Stimulated activated CD4-positive, alpha-beta T cell treated with anti-CD3 and anti-CD28 coated beads, Interleukin-2, amount 100 ng/mL, for 4 hours (primary cell): ENCODE measurements at regions not wholly inside any gene's neighbourhood (a gene's known extent, or its start where the extent isn't known, plus 50 kb on each side); places are given as distances from the start of the nearest gene placed in this dataset.

Experiments
- DNase-seq: peaks from one replicate; pipeline ENCODE4 v3.0.0-alpha.2; 2020; ENCODE audit warnings: low read depth

DNA sequence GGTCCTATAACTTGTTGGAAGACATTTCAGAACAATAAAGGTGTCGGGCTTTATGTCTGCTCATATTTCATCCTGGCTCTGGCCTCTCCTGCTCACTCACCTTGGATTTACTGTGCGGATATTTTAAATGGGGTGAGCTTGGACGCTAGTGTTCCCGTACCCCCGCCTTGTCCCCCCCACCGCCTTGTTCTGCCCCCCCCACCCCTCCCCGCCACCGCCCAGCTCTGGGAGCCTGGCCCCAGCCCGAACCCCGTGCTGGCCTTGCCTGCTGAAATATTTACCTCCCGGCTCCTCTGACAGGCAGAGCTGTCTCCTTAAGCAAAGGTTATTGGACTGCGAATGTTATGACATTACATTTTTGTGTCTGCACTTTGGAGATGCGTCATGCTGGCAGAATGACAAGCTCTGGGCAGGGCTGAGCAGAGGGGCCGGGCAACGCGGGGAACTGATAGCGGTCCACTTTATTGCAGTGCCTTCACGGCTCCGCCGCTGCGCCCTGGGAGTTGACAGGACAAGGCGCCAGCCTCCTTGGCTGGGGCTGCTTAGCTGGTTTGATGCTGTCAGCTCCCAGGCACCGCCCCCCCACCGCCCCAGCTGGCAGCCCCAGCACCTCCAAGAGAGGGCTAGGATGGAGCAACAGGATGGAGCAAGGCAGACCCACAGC lies 222.5 kb upstream of the GSE1 start:
- no peak for DNase-seq

DNA sequence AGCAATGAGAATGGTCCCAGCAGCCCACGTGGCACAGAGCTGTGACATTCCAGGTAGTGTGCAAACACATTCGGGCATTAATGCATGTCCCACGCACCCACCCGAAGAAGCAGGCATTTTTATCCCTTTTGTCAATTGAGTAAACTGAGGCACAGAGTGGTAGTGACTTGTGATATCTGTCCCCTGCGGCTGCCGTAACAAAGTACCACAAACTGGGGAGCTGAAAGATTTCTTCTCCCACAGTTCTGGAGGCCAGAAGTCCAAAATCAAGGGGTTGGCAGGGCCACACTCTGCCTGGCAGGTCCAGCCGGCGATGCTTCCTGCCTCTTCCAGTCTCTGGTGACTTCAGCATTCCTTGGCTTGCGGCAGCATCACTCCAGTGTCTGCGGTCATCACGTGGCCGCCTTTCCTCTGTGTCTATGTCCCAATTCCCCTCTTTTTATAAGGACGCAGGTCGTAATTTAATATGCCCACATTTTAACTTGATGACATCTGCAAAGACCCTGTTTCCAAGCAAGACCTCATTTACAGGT lies 221.9 kb upstream of the GSE1 start:
- DNase-seq: no peak

DNA sequence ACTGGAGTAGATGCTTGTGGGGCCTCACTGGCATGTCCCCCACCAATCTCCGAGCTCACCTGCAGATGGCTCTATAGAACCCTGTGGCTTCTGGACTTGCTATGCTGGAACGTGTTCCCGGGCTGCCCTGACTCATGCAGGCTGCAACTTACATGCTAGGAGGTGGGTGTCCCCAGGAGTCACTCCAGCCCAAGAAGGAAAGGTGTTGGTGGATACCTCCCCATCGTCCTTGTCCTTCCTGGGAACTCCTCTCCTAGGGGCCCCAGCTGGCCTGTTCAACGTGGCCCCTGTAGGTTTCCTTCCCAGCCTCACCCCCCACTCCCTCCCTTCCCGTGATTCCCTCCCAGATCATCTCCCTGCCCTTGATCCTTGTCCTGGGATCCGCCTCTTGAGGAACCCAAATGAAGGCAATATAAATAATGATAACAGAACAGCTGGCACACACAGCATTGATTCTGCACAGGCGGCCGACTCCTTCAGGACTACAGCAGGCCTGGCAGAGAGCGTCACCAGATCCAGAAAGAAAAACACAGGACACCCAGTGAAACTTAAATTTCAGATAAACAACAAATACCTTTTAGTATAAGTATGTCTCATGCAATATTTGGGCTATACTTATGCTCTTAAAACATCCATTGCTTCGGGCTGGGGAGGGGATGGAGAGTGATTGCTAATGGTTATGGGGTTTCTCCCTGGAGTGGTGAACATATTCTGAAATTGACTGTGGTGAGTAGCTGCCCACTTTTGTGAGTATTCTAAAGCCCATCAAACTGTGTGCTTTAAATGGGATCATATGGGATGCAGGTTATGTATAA lies 221.1 kb upstream of the GSE1 start:
- no peak for DNase-seq

DNA sequence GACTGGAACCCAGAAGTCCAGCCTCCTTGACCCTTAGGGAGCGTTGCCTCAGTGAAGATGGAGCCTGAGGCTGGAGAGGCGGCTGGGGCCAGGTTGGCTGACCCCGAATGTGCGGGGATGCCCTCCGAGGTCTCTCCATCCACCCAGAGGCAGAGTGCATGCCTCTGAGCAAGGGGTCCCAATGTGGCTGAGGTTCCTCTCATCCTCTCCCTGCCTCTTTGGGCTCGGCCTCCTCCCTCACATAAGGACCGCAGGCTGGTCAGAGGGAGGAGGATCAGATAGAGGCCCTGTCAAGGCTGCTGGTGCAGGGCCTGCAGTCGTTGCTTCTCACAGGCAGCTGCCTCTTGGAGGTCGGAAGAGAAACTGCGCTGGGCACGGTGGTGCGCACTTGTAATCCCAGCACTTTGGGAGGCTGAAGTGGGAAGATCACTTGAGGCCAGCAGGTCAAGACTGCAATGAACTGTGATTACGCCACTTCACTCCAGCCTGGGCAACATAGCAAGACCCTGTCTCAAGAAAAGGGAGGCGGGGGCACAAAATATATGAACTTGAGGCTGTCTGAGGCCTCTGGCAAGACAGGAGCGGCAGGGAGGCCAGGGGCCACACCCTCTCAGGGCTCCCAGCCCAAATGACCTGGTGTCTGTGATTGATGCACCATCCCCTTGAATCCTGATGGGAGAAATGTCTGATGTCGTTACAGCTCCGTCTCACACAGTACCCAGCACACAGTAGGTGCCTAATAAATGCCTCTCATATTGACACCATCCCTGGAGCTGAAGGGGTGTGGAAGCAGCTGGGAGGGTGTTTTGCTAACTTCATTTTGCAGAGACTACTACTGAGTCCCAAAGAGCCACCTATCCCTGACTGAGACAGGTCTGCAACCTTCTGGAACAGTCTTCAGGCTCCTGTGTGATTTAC lies 220.1 kb upstream of the GSE1 start:
- DNase-seq: no peak

DNA sequence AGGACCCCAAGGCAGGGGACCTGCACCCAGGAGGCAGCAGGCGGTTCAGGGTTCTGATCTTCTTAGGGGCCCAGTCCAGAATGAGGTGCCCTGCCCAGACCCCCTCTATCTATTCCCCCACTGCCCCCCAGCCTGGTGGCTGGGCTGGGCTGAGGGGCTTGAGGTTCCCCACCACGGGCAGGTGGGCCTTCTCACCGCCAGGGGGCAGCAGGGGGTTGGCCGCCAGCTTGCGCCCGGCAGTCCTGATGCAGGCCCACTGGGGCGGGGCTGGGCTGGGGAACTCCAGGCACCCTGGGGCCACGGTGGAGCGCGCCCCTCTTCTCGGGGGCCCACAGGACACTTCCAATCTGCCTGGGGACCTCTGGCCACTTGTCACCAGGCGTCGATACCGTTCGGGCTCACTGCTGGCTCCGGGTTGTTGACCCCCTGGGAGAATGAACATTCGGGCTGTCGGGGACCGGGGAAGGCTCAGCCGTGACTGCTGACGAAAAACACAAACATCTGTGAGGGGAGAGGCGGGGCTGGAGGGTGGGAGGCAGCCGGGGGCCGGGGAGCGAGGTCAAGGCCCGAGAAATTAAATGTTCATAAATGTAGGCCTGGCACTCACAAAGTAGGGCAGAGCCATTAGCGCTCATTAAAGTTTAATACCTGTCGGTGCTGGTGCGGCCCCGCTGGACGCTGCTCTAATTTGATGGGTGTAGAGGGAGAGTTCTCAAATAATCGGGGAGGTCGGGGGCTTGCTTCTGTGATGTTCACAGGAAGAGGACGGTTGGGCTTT lies 219.3 kb upstream of the GSE1 start:
- DNase-seq: peak; percentile 45

DNA sequence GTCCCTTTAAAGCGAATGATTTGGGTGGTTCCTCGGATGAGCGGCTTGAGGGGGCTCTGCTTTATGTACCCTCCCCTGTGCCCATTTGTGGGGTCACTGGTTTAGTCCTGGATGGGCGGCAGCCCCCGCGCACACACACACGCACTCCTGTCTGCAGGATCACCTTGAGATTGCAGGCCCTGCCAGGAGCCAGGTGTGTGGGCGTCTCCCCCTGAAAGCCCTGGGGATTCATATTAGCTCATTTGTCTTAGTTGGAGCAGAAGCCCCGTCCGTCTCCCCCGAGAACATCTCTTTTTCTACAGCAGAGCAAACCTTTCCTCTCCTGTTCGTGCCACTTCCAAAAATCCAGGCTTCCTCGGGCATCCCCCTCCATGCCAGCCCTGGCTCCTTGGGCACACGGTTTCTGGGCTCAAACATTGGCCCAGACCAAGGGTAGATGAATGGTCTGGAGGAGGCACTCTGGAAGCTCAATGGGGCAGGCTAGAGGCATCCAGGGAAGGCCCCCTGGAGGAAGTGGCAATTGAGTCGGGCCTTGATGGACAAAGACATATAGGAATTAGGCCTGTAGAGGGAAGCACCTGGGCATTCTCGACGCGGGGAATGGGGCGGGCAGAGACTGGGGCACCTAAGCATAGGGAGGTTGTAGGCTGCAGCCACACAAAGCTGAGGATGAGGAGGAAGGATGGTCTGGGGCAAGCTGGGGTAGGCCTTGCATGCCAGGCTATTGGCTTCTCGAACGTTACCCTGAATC lies 218.5 kb upstream of the GSE1 start:
- DNase-seq: no peak

DNA sequence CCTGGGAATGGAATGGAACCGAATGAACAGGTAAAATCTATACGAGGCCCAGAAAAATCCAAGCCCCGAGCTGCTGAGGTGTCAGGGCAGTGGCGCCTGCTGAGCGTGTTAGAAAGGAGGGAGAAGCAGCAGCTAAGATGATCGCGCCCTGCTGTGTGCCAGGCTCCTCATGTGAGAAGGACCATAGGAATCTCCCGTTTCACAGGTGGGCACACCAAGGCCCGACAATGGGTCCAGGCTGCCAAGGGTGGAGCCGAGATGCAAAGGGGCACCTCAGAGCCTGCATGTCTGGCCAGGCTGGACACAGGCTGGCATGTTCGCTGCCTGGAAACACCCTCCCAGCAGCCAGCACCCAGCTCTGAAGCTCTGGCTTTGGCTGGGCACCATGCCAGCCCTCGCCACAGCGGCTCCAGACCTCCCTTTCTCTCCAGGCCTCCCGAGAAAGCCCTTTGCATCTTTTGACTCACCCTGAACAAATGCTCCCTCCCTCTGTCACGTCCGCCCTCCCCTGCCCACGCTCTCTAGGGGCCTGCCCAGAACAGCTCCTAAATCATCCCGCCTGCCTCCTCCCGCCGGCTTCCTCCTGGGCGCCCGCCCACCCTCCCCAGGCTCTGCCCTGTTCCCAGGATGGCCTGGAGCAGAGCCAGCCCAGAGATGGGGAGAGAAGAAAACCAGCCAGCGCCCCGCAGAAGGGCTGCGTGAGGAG lies 217.8 kb upstream of the GSE1 start:
- no peak for DNase-seq

DNA sequence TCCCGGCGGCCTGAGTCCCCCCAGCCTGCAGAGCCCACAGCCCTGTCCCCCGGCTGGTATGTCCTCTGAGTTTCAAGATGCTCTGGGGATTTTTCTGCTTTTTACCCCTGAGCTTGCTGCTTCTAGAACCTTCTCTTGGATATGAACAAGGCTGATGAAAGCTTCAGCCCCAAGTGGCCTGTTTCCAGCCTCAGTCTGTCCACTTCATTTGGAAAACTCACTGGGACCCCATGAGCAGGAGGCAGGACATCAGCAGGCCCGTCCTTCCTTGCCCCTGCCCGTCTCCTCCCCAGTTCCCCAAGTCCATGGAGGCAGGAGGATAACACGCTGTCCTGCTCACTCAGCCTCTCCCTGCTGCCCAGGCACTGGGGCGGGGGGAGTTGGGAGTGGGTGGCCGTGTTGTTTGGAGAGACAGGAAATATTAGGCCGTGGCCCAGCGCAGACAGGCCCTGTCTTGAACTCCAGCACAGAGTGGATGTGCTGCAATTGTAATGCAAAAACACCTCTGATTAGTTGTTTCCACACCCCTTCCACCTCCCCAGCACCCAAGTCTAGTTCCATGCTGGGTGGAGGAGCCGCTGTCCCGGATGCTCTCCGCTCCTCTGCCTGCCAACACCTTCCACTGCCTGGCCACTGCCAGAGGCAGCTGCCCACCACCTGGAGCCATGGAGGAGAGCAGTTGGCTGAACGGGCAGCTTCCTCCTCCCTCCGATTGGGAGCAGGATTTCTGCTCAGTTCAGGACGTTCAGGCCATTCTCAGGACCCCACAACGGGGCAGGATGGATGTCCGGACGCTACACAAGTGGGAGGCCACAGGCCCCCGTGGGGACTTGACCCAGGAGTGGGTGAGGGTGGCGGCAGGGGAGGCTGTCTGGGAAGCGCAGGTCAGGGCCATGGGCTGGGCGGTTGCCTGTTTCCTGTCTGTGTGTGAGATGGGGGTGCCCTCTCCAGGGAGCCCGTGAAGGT lies 216.9 kb upstream of the GSE1 start:
- no peak for DNase-seq

DNA sequence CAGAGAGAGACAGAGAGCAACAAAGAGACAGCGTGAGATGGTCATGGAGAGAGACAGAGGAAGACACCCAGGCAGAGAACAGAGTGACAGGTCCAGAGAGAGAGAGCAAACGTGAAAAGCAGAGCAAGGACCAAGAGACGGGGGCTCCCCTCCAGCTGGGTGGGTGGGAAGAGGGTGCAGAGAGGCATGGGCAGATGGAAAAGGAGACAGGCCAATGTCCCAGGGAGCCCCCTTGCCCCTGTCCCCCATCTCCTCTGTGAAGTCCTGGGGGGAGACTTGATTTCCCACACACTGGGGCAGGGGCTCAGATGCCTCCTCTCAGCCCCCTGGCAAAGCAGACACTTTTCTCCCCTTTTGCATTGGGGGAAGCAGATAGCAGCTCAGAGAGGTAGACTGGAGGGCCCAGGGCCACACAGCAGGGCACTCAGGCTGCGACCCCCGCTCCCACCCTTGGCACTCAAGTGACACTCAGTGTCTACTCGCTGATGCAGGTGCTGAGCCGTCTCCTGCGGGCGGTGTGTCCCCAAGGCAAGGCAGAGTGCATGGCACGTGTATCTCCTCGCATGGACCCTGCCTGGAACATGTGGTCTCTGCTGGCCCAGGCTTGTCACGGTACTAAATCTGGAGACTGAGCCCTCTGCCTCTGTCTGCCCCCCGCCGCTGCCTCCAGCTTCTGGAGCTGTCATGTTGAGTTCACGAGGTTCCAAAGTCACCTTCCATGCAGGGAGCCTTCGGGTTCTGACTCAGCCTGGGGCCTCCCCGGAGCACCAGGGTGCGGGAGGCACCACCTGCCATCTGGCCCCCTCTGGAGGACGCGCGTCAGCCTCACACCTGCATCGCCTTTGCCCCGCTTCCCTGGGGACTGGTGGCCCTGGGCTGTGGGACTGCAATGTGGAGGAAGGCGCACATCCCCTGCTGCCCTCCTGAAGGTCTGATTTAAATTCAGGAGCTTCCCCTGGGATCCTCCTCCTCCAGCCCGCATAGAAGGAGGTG lies 215.9 kb upstream of the GSE1 start:
- no peak for DNase-seq

DNA sequence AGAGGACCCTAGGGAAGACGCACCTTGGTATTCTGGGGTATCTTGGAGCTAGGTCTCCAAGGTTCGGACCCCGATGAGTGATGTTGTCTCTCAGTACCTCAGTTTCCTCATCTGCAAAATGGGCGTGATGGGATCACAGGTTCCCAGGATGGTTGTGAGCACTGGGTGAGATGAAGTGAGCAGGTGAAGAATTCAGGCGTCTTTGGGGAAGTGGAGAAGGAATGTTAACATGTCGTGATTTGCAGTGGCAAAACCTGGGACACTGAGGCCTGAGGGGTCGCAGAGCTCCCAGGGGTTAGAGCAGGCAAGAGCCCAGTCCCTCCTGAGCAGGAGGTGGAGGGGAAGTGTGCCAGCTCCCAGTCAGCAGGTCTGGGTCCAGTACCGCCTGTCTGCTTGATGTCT lies 215.1 kb upstream of the GSE1 start:
- DNase-seq: no peak

DNA sequence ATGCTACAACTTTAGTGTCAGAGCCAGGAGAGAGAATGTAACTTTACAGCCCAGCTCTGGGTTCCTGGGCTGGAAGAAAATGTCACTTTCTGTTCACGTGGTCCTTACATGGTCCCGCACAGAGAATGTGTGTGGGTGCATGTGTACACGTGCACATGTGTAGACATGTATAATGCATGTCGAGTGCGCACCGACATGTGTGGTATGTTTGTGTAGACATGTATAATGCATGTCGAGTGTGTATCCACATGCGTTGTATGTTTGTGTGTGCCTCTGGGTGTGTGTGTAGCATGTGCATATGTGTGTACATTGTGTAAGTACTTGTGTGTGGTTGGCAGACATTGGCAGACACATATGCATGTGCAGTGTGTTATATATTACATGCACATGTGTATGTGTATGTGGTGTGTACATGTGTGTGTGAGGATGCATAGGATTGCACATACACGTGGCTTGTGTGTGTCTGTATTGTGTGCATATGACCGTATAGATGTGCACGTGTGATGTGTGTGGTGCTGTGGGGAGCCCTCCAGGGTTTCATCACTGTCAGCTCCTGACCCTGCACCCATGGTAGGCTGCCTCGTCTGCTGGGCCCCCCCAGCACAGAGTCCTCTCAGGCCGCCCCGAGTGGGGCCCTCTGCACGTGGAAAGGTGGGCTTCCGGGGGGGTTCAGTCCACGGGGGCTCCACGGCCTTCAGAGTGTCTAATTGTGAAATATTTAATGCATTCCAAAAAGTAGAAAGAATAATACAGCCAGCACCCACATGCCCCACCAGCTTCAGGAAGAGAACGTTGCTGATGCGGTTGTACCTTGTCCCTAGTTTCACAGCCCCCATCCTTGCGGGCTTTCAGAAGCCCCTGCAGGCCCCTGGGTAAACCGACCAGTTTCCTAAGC lies 214.2 kb upstream of the GSE1 start:
- DNase-seq: no peak

DNA sequence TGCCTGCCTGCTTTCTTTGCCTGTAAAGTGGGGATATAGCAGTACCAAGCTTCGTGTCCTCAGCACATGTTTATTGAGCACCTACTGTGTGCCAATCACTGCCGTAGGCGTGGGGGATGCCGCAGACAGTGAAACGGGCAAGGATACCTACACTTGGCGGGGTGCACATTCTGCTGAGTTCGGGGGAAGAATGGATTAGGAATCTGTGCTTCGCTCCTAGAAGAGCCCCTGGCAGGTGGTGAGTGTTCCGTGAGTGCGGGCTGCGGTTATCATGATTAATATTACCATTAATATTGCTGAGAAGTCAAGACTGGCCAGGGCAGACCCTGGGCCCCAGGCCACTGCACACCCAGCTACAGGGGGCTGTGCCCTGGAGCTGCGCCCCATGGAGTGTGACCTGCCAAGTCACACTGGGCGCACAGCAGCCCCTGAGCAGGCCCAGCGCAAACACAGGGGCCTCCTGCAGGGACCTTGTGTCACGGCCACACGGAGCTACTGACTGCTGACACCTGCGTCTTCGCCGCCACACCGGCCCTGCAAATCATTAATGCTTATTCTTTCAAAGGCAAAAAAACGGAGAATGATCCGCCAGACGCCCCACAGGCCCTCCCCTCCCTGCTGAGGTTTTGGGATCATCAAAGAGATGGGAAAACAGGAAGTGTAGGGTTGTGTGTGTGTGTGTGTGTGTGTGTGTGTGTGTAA lies 213.4 kb upstream of the GSE1 start:
- no peak for DNase-seq

DNA sequence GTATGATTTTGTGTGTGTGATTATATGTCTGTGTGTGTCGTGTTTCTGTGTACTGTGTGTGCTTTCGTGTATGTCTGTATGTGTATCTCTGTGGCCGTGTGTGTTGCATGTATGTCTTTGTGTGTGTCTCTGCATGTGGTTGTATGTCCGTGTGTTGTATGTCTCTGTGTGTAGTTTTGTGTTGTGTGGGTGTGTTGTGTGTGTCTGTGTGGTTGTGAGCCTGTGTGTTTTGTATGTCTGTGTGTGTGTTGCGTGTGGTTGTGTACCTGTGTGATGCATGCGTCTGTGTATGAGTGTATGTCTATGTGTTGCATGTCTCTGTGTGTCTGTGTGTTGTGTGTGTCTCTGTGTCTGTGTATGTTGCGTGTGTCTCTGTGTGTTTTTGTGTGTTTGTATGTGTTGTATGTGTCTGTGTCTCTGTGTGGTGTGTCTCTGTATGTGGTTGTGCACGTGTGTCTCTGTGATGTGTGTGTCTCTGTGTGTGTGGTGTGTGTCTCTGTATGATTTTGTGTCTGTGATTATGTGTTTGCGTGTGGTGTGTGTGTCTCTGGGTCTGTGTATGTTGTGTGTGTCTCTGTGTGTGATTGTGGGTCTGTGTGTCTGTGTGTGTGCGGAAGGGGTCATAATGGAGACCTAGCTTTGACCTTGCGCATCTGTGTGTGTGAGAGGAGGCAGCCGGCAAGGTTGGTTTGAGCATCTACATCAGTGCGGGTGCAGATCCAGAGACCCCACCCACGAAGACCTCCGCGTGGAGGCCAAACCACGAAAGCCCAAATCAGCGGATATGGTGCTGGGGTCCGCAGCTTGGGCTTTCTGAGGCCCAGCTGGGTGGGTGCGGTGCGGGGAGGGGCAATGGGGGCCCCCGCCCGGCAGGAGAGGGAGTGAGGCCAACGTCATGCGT lies 212.6 kb upstream of the GSE1 start:
- no peak for DNase-seq

DNA sequence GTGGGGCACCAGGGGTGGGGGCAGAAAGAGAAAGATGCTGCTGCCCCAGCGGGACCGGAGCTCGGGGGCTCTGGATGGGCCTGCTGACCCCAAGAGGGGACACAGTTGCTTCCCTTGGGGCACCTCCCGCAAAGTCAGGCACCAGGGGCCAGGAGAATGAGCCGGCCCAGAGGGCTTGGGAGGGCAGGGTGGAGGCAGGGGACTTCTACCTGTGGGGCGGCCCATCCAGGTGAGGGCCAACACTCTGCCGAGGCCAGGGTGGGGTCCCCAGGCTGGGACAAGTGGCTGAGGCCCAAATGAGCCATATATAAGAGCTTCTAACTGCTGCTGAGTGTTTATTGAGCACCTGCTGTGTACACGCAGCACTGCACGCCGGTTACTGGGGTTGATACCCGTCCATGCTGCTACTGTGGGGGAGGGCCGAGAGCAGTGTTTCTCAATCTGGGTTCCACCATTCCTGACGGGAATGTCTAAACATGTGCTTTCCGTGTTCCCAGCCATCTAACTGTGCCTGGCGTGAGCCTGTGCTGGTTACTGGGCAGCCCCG lies 211.7 kb upstream of the GSE1 start:
- no peak for DNase-seq
